HG02973 (cell line): ENCODE measurements at regions not wholly inside any gene's neighbourhood (a gene's known extent, or its start where the extent isn't known, plus 50 kb on each side); places are given as distances from the start of the nearest gene placed in this dataset.
"Not testable (repeated sequence)": the region's sequence is repeated elsewhere in the genome, so short reads cannot be mapped to it uniquely, and the experiment has no call there.

Source experiments
- ATAC-seq: cut with Tn5 transposase; IDR thresholded peaks from one replicate; pipeline ENCODE4 v1.9.1; 2021; ENCODE audit warnings: moderate library complexity; ENCODE audit not compliant: unreplicated experiment

DNA sequence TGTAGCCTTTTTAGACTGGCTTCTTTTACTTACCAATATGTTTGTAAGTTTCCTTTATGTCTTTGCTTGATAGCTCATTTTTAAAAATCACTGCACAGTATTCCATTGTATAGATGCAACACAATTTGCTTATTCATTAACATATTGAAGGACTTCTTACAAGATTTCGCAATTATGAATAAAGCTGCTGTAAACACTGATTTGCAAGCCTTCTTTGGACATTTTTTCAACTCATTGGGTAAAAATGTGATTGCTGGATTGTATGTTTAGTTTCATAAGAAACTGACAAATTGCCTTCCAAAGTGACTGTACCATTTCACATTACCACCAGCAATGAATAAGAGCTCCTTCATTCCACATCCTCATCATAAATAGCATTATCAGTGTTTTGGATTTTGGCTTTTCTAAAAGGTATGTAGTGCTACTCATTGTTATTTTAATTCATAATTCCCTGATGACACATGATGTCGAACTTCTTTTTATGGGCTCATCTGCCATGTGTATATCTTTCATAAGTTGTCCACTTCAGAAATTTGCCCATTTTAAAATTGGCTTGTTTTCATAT lies 80.7 kb downstream of the TFAP2B start:
- ATAC-seq = no peak

DNA sequence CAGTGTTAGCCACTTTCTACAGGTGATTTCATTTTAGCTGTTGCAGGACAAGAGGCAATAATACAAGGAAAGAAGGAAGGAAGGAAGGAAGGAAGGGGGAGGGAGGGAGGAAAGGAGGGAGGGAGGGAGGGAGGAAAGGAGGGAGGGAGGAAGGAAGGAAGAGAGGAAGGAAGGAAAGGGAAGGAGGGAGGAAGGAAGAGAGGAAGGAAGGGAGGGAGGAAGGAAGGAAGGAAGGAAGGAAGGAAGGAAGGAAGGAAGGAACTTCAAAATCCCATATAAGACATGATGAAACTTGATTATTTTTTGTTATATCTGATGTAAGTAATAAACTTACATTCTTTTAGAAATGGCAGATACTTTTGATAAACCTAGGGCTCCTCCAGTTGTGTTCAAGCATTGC lies 83.6 kb downstream of the TFAP2B start:
- ATAC-seq = no peak

GRCh38 chr6:50905297-50905696 lies 86.6 kb downstream of the TFAP2B start:
- ATAC-seq = no peak

- no peak for ATAC-seq
Measured at GRCh38 chr6:50907565-50907964, 88.9 kb downstream of the TFAP2B start.

- no peak for ATAC-seq
Measured at GRCh38 chr6:50913105-50913770, 94.6 kb downstream of the TFAP2B start.

DNA sequence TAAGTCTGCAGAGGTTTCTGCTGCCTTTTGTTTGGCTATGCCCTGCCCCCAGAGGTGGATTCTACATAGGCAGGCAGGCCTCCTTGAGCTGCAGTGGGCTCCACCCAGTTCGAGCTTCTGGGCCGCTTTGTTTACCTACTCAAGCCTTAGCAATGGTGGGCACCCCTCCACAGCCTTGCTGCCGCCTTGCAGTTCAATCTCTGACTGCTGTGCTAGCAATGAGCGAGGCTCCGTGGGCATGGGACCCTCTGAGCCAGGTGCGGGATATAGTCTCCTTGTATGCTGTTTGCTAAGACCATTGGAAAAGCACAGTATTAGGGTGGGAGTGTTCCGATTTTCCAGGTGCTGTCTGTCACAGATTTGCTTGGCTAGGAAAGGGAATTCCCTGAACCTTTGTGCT lies 102.7 kb downstream of the TFAP2B start:
- not testable (repeated sequence) for ATAC-seq

- ATAC-seq = no peak
Measured at GRCh38 chr6:50921968-50922367, 103.3 kb downstream of the TFAP2B start.

DNA sequence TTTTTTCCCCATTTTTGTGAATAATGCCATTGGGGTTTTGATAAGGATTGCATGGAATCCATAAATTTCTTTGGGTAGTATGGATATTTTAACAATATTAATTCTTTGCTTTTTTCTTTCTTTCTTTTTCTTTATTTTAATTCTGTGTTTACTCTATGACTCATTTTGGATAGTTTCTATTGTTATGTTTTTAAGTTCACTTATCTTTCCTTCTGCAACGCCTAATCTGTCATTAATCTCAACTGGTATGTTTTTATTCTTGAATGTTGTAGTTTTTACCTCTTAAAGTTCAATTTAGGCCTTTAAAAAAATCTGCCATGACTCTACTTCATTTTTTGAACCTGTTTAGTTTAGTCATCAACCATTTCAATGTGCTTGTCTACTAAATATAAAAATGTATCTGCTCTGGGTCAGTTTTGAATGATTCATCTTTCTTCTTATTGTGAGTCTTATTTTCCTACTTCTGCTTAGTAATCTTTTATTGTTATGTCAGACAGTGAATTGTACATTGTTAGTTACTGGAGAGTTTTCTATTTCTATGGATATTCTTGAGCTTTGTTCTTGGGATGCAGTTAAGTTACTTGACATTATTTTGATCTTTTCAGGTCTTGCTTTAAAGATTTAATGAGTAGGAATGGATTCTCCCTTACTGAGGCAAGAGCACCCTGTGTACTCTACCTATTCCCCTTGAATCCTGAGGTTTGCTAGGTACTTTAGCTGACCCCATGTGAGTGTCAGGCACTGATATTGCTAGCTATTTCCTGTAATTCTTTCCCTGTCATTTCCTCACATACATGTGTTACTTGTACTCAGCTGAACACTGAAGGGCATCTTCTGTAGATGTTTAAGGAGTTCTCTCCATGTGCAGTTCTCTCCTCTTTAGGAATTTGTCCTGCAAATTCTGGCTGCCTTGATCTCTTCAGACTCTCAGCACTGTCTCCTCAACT lies 104.2 kb downstream of the TFAP2B start:
- no peak for ATAC-seq

DNA sequence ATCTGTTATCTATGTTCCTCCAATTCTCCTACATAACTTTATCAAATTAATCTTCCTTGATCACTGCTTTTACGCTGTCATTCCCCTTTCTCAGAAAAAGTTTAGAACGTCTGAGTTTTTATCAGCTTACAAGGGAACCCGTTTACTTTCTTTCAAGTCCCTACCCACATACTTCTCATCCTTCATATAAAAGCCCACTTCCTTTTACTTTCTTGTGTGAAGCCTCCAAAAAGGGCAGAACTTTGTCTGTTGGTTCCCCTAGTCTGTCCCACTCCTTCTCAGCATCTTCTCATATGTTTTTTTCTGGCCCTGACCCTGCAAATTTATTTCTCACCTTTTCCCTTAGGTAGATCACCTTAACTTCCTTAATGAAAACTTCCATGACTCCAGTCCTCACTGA lies 106.1 kb downstream of the TFAP2B start:
- no peak for ATAC-seq

DNA sequence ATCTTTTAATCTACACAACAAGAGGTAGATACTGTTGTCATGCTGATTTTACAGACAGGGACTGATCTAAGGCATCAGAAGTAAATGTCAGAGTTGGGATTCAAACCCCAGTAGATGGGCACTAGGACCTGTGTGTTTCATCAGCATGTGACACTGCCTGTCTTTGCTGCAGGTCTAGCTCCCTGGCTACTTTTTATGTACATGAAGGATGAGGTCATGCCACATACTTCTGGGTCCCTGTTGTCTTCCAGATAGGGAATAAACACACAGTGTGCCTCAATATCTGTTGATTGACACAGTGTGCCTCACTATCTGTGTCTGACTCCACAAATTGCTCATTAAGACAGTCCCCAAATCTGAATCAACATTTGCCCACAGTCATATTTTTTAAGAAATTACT lies 106.9 kb downstream of the TFAP2B start:
- no peak for ATAC-seq

DNA sequence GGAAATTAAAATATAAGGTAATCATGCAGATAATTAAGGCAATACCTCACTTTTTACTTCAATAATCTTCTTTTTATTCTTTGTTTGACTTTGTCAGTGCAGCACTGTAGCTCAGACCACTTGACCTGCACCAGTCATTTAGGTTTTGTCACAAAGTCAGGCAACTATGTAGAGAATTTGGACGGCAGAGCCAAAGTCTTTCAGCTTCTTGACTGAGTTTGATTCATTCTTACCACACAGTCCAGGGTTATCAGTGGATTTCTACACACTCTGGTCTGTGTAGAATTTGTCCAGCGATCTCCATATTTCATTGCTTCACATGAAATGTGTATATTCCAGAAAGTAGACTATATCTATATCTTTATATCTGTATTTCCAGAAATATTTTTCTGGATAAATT lies 107.3 kb downstream of the TFAP2B start:
- no peak for ATAC-seq

DNA sequence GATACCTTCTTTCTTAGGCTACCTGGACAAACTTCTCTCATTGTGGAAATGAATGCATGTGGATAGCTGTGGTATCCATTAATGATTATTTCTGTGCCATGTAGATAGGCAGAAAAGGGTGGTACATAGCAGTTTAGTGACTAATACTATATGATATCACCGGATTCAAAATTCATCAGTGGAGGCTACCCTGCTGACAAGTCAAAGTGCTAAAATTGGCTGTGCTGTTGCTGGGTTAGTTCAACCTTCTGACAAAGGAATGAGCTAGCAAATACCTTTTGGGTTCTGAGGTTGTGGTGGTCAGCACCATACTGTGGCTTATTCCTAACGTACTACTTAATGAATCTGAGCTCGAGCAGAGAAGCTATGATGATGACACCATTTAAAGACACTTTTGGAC lies 109.1 kb downstream of the TFAP2B start:
- no peak for ATAC-seq

GRCh38 chr6:50929323-50929722 lies 110.7 kb downstream of the TFAP2B start:
- ATAC-seq = no peak

DNA sequence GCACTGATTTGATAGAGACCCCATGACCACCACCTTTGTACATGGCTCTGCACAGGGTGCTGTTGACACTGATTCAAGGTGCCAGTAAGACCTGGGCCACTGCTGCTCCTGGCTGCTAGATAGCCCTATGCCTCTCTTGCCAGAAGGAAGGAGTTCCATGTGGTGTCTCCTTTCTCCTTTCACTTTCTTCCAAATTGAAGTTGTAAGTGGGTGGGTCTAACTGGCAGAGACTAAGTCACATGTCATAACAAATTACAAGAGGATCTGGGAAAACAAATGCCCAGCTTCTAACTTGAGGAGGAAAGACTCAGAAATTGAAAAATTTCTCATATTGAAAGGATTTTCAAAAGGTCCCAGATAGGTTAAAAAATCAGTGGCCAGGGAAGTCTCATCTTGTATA lies 116.8 kb downstream of the TFAP2B start:
- ATAC-seq = no peak

GRCh38 chr6:50936277-50936681 lies 117.6 kb downstream of the TFAP2B start:
- no peak for ATAC-seq

DNA sequence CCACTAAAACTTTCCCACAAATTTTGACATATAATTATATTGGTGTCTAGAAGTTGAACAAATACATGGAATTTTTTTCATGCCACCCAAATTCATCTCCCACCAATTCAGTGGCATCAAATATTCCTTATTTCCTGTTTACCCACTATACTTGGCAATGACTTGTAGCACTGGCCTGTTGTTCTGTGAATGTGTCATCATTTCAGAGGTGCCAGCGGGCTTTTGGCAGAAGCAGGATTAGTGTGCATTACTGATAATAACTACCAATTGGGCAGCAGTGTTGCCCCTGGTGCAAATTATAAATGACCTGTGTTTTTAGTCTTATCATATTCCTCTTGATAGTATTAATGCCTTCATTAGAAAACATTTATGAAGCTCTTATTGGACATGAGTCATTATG lies 121.3 kb downstream of the TFAP2B start:
- ATAC-seq = no peak

- no peak for ATAC-seq
Measured at GRCh38 chr6:50945789-50946188, 127.1 kb downstream of the TFAP2B start.

- no peak for ATAC-seq
Measured at GRCh38 chr6:50952092-50952907, 133.6 kb downstream of the TFAP2B start.

GRCh38 chr6:50956014-50956413 lies 137.3 kb downstream of the TFAP2B start:
- ATAC-seq = no peak

DNA sequence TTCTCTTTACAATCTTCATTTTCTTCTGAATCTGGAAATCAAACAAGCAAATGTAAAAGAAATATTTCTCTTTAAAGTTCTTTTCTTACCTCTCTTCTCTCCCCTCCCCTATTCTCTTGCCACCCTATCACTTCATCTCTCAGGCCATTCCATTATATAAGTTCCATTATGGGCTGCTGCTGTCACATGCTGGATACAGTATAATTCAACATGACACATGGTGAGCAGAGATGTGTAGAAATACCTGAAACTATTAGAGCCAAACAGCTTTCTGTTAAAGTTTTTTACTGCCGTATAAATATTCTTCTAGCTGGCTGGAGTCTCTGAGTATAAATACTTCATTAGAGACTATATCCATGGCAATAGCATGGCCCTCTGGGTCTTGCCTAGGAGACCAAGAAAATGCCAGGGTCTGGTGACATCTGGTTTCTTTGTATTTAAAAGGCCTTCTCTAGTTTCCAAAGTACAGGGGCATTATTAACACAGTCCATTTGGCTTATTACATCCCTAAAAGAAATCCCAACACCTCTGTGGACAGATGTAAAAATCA lies 139.6 kb downstream of the TFAP2B start:
- ATAC-seq = no peak
